NCI-H524 (cell line): ENCODE measurements at regions not wholly inside any gene's neighbourhood (a gene's known extent, or its start where the extent isn't known, plus 50 kb on each side); places are given as distances from the start of the nearest gene placed in this dataset.
"Not testable (repeated sequence)": the region's sequence is repeated elsewhere in the genome, so short reads cannot be mapped to it uniquely, and the experiment has no call there.

Experiments
- DNase-seq, 2 experiments: peaks; one replicate each; lab custom pipeline; 2025; lab: John Stamatoyannopoulos, UW

- no peak for DNase-seq
Observed at GRCh38 chr1:96183485-96183884, 538.1 kb upstream of the PTBP2 start.

- no peak for DNase-seq
Observed at GRCh38 chr1:96183928-96184327, 537.7 kb upstream of the PTBP2 start.

- no peak for DNase-seq
Observed at GRCh38 chr1:96185181-96185580, 536.4 kb upstream of the PTBP2 start.

GRCh38 chr1:96187020-96187419 lies 534.6 kb upstream of the PTBP2 start:
- DNase-seq: no peak

GRCh38 chr1:96191165-96191564 lies 530.4 kb upstream of the PTBP2 start:
- no peak for DNase-seq

GRCh38 chr1:96206451-96206850 lies 515.1 kb upstream of the PTBP2 start:
- DNase-seq: no peak

GRCh38 chr1:96207936-96208335 lies 513.6 kb upstream of the PTBP2 start:
- no peak for DNase-seq

- DNase-seq: no peak
Observed at GRCh38 chr1:96208428-96208827, 513.2 kb upstream of the PTBP2 start.

- DNase-seq: no peak
Observed at GRCh38 chr1:96210054-96210453, 511.5 kb upstream of the PTBP2 start.

- DNase-seq: no peak
Observed at GRCh38 chr1:96211202-96211601, 510.4 kb upstream of the PTBP2 start.

GRCh38 chr1:96214982-96215381 lies 506.6 kb upstream of the PTBP2 start:
- no peak for DNase-seq

GRCh38 chr1:96220651-96221050 lies 500.9 kb upstream of the PTBP2 start:
- DNase-seq: no peak

- DNase-seq: no peak
Observed at GRCh38 chr1:96222701-96223100, 498.9 kb upstream of the PTBP2 start.

GRCh38 chr1:96224229-96224628 lies 497.4 kb upstream of the PTBP2 start:
- DNase-seq: not testable (repeated sequence)

- DNase-seq: no peak
Observed at GRCh38 chr1:96233422-96233821, 488.2 kb upstream of the PTBP2 start.

- DNase-seq: no peak
Observed at GRCh38 chr1:96234299-96234698, 487.3 kb upstream of the PTBP2 start.

GRCh38 chr1:96236156-96236739 lies 485.3 kb upstream of the PTBP2 start:
- DNase-seq: peak; percentile 24 to 47

- DNase-seq: peak; percentile 83 to 92
Observed at GRCh38 chr1:96238426-96238825, 483.2 kb upstream of the PTBP2 start.

- no peak for DNase-seq
Observed at GRCh38 chr1:96240438-96240837, 481.1 kb upstream of the PTBP2 start.

- no peak for DNase-seq
Observed at GRCh38 chr1:96253246-96254035, 468.1 kb upstream of the PTBP2 start.

- no peak for DNase-seq
Observed at GRCh38 chr1:96256130-96256790, 465.3 kb upstream of the PTBP2 start.

GRCh38 chr1:96259399-96259798 lies 462.2 kb upstream of the PTBP2 start:
- DNase-seq: peak; percentile 76 to 94

GRCh38 chr1:96281491-96281890 lies 440.1 kb upstream of the PTBP2 start:
- DNase-seq: no peak
